Fibroblast of lung (primary cell): ENCODE measurements at regions not wholly inside any gene's neighbourhood (a gene's known extent, or its start where the extent isn't known, plus 50 kb on each side); places are given as distances from the start of the nearest gene placed in this dataset.

Experiments used
- DNase-seq, 2 donors: peaks; one replicate each; pipeline versions ENCODE4 v3.0.0 to v3.0.0-alpha.2; 2010; ENCODE audit warnings: low read depth in 2 of 2
- H2AFZ ChIP-seq: 2 replicates; pipeline ENCODE4 v1.5.1; 2012; ENCODE audit warnings: low read length, control low read depth, inconsistent platforms
- H3K27ac ChIP-seq: 2 replicates; pipeline ENCODE4 v1.5.1; 2011; ENCODE audit warnings: low read length, control low read depth; ENCODE audit not compliant: insufficient read depth
- H3K27me3 ChIP-seq: 2 replicates; pipeline ENCODE4 v1.5.1; 2011; ENCODE audit warnings: mild to moderate bottlenecking, low read length; ENCODE audit not compliant: control insufficient read depth, insufficient read depth
- H3K36me3 ChIP-seq: 2 replicates; pipeline ENCODE4 v1.5.1; 2011; ENCODE audit warnings: low read length; ENCODE audit not compliant: control insufficient read depth, insufficient read depth
- H3K4me1 ChIP-seq: 2 replicates; pipeline ENCODE4 v1.5.1; 2011; ENCODE audit warnings: low read length; ENCODE audit not compliant: control insufficient read depth, insufficient read depth; ENCODE audit errors: extremely low read depth
- H3K4me2 ChIP-seq: 2 replicates; pipeline ENCODE4 v1.5.1; 2011; ENCODE audit warnings: low read length, control low read depth; ENCODE audit not compliant: insufficient read depth; ENCODE audit errors: extremely low read depth
- H3K4me3 ChIP-seq, 4 experiments: fragments of 200-600 bp in 1 of 4; sonication (generic) in 1 of 4; replicated peaks in 1 of 4; 2 replicates each; pipeline ENCODE4 v1.5.1; 2011 to 2016; ENCODE audit warnings: low read length in 4 of 4, low read depth in 3 of 4, mild to moderate bottlenecking in 3 of 4, control low read depth in 2 of 4, inconsistent platforms in 1 of 4, mixed read lengths in 1 of 4; ENCODE audit not compliant: insufficient read depth in 1 of 4; ENCODE audit errors: control extremely low read depth in 1 of 4
- H3K79me2 ChIP-seq: 2 replicates; pipeline ENCODE4 v1.5.1; 2012; ENCODE audit warnings: mild to moderate bottlenecking, low read length, inconsistent platforms; ENCODE audit not compliant: control insufficient read depth, insufficient read depth
- H3K9ac ChIP-seq: 2 replicates; pipeline ENCODE4 v1.5.1; 2011; ENCODE audit warnings: mild to moderate bottlenecking, low read length, control low read depth; ENCODE audit not compliant: insufficient read depth
- H3K9me3 ChIP-seq: 2 replicates; pipeline ENCODE4 v1.5.1; 2012; ENCODE audit warnings: low read depth, low read length; ENCODE audit not compliant: control insufficient read depth, insufficient read depth
- H4K20me1 ChIP-seq: 2 replicates; pipeline ENCODE4 v1.5.1; 2011; ENCODE audit warnings: low read length; ENCODE audit not compliant: control insufficient read depth, insufficient read depth; ENCODE audit errors: extremely low read depth
- EZH2 ChIP-seq: IDR thresholded peaks from 2 replicates; pipeline ENCODE4 v1.5.1; 2012; ENCODE audit warnings: low read length, control low read depth, mild to moderate bottlenecking; ENCODE audit errors: missing control alignments
- TF ChIP-seq, protein P1 (sequence below), 2 donors: IDR thresholded peaks in 1 of 2; conservative IDR thresholded peaks in 1 of 2; 1 replicate in 1 of 2; 2 replicates in 1 of 2; pipeline ENCODE4 v1.5.1; 2011 to 2012; ENCODE audit warnings: low read length in 2 of 2, control low read depth in 1 of 2, inconsistent platforms in 1 of 2, low read depth in 1 of 2, mild to moderate bottlenecking in 1 of 2

- no peak overlapping the region for H3K4me2 ChIP-seq
- H4K20me1 ChIP-seq, result no peaks in the 10 kb centered on the region
- no peak for DNase-seq
- no peak overlapping the region for H2AFZ ChIP-seq
- H3K9me3 ChIP-seq, result no peaks in the 10 kb centered on the region
- TF ChIP-seq EZH2, result no peak
- TF ChIP-seq, protein P1, sequence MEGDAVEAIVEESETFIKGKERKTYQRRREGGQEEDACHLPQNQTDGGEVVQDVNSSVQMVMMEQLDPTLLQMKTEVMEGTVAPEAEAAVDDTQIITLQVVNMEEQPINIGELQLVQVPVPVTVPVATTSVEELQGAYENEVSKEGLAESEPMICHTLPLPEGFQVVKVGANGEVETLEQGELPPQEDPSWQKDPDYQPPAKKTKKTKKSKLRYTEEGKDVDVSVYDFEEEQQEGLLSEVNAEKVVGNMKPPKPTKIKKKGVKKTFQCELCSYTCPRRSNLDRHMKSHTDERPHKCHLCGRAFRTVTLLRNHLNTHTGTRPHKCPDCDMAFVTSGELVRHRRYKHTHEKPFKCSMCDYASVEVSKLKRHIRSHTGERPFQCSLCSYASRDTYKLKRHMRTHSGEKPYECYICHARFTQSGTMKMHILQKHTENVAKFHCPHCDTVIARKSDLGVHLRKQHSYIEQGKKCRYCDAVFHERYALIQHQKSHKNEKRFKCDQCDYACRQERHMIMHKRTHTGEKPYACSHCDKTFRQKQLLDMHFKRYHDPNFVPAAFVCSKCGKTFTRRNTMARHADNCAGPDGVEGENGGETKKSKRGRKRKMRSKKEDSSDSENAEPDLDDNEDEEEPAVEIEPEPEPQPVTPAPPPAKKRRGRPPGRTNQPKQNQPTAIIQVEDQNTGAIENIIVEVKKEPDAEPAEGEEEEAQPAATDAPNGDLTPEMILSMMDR (conservative IDR thresholded peaks at IDR 0.05 in 1 of 2, IDR thresholded peaks at IDR 0.05 in 1 of 2; ENCODE audit: low read depth in 1 of 2, low read length in 2 of 2), result no peak
- no peak overlapping the region for H3K27ac ChIP-seq
- H3K79me2 ChIP-seq, result no peaks in the 10 kb centered on the region
- H3K27me3 ChIP-seq, result no peaks in the 10 kb centered on the region
- no peak overlapping the region for H3K9ac ChIP-seq
- no peaks in the 10 kb centered on the region for H3K36me3 ChIP-seq
- no peak overlapping the region for H3K4me3 ChIP-seq
- H3K4me1 ChIP-seq, result no peaks in the 10 kb centered on the region
These were observed 68.5 kb downstream of the CCDC71L start for GRCh38 chr7:106592282-106593027.

- Histone ChIP-seq H3K4me2 (no peak overlapping the region), H3K79me2 (no peaks in the 10 kb centered on the region), H3K36me3 (no peaks in the 10 kb centered on the region), H2AFZ (no peak overlapping the region), H3K27ac (no peak overlapping the region), H3K4me3 (no peak overlapping the region), H3K9ac (no peak overlapping the region), H4K20me1 (no peaks in the 10 kb centered on the region), H3K27me3 (no peaks in the 10 kb centered on the region), H3K9me3 (no peaks in the 10 kb centered on the region), H3K4me1 (no peaks in the 10 kb centered on the region)
- no peak for TF ChIP-seq EZH2
- TF ChIP-seq, protein P1 (conservative IDR thresholded peaks at IDR 0.05 in 1 of 2, IDR thresholded peaks at IDR 0.05 in 1 of 2; ENCODE audit: low read depth in 1 of 2, low read length in 2 of 2), result no peak
- no peak for DNase-seq
These were observed 69.8 kb downstream of the CCDC71L start for GRCh38 chr7:106591146-106591545.

- no peaks in the 10 kb centered on the region for H4K20me1 ChIP-seq
- H3K4me3 ChIP-seq, result no peak overlapping the region
- H3K4me2 ChIP-seq, result no peak overlapping the region
- no peak for DNase-seq
- H3K4me1 ChIP-seq, result no peaks in the 10 kb centered on the region
- no peaks in the 10 kb centered on the region for H3K9me3 ChIP-seq
- TF ChIP-seq, protein P1 (conservative IDR thresholded peaks at IDR 0.05 in 1 of 2, IDR thresholded peaks at IDR 0.05 in 1 of 2; ENCODE audit: low read depth in 1 of 2, low read length in 2 of 2), result no peak
- no peak for TF ChIP-seq EZH2
- H2AFZ ChIP-seq, result no peak overlapping the region
- H3K79me2 ChIP-seq, result no peaks in the 10 kb centered on the region
- H3K36me3 ChIP-seq, result no peaks in the 10 kb centered on the region
- H3K9ac ChIP-seq, result no peak overlapping the region
- no peaks in the 10 kb centered on the region for H3K27me3 ChIP-seq
- no peak overlapping the region for H3K27ac ChIP-seq
These were observed 70.6 kb downstream of the CCDC71L start for GRCh38 chr7:106590209-106590816.
